ENCODE measurements at regions not wholly inside any gene's neighbourhood (a gene's known extent, or its start where the extent isn't known, plus 50 kb on each side); places are given as distances from the start of the nearest gene placed in this dataset.

DNA sequence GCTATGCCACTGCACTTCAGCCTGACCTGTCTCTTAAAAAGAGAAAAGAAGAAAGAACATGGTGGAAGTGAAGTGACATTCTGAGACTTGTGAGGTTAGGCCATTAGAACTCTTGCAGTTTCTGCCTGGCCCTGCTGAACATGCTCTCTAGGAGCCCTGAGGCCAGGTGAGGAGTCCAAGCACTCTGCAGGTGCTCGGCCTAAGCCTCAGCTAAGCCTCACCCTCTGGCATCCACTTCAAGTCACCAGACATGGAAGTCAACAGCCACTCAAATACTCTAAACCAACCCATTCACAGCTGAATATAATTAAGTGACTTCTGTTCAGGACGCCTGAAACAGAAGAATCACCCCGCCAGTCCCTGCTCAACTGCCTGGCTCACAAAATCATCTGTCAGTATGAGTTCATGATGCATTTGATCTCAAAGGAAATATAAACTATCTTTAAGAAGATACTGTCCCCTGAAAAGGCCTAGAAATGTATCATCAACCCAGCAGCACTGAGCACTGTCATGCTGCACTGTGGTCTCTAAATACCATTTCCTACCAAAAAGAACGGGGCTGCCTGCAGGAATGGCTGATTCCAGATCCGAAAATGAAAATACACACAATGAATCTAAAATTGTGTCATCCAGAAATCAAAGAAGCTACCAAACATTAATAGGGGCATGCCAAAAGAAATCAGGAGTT, 118.8 kb downstream of the PSMG1 start:
- no peak overlapping the region for H3K27ac ChIP-seq (ENCODE audit: low read depth, low read length)
- peaks cover 6% of the 10 kb centered on the region; the same call in 1 of the 2 replicates for H3K9me3 ChIP-seq (ENCODE audit: control insufficient read depth, insufficient read depth, low read depth, low read length)
- no peak overlapping the region for H3K4me3 ChIP-seq (ENCODE audit: low read depth, low read length)
- no peak overlapping the region for H3K9ac ChIP-seq (ENCODE audit: low read length)
- no peaks in the 10 kb centered on the region for H3K36me3 ChIP-seq (ENCODE audit: control insufficient read depth, insufficient read depth, low read length)
- H3K4me1 ChIP-seq (ENCODE audit: control insufficient read depth, insufficient read depth, low read length), result no peaks in the 10 kb centered on the region
- no peaks in the 10 kb centered on the region for H3K27me3 ChIP-seq (ENCODE audit: control insufficient read depth, insufficient read depth, low read length)

- no peak overlapping the region for H3K9ac ChIP-seq (ENCODE audit: low read length)
- H3K4me3 ChIP-seq (ENCODE audit: low read depth, low read length), result no peak overlapping the region
- no peak overlapping the region for H3K27ac ChIP-seq (ENCODE audit: low read depth, low read length)
- H3K4me1 ChIP-seq (ENCODE audit: control insufficient read depth, insufficient read depth, low read length), result no peaks in the 10 kb centered on the region
- peaks cover 6% of the 10 kb centered on the region; the same call in 1 of the 2 replicates for H3K9me3 ChIP-seq (ENCODE audit: control insufficient read depth, insufficient read depth, low read depth, low read length)
- H3K36me3 ChIP-seq (ENCODE audit: control insufficient read depth, insufficient read depth, low read length), result no peaks in the 10 kb centered on the region
- H3K27me3 ChIP-seq (ENCODE audit: control insufficient read depth, insufficient read depth, low read length), result no peaks in the 10 kb centered on the region
Observed at GRCh38 chr21:39063517-39063916, 119.7 kb downstream of the PSMG1 start.

GRCh38 chr21:39062196-39062595, 121.1 kb downstream of the PSMG1 start:
- H3K4me3 ChIP-seq (ENCODE audit: low read depth, low read length), result no peak overlapping the region

GRCh38 chr21:39061766-39062165, 121.5 kb downstream of the PSMG1 start:
- Histone ChIP-seq H3K27me3 (ENCODE audit: control insufficient read depth, insufficient read depth, low read length) (no peaks in the 10 kb centered on the region), H3K27ac (ENCODE audit: low read depth, low read length) (no peak overlapping the region)

More at GRCh38 chr21:39062196-39062595, 121.1 kb downstream of the PSMG1 start:
- no peak overlapping the region for H3K9ac ChIP-seq (ENCODE audit: low read length)
- no peaks in the 10 kb centered on the region for H3K27me3 ChIP-seq (ENCODE audit: control insufficient read depth, insufficient read depth, low read length)
- H3K4me1 ChIP-seq (ENCODE audit: control insufficient read depth, insufficient read depth, low read length), result peaks cover under 1% of the 10 kb centered on the region
- no peaks in the 10 kb centered on the region for H3K36me3 ChIP-seq (ENCODE audit: control insufficient read depth, insufficient read depth, low read length)
- H3K9me3 ChIP-seq (ENCODE audit: control insufficient read depth, insufficient read depth, low read depth, low read length), result peaks cover 6% of the 10 kb centered on the region; the same call in 1 of the 2 replicates
- H3K27ac ChIP-seq (ENCODE audit: low read depth, low read length), result no peak overlapping the region

DNA sequence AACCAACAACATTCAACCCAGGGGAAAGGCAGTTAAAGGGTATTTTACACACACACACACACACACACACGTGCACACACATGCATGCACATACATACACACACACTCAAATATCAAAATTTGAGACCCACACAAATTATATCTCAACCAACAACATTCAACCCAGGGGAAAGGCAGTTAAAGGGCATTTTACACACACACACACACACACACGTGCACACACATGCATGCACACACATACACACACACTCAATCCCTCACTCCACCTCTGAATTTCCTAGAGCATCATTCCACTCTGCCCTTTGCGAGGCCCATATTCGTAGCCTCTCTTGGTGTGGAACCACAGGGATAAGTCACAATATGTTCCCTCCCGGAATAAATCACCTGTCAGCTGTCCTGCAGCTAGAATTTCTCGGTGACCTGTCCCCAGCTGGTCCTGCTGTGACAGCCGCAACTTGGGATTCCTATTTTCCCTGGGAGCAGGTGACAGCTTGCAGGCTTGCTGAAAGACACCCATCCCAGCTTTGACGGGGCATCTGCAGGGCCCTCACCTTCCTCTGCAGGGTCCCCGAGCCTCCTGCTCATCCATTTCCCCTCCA, 122.7 kb downstream of the PSMG1 start:
- H3K4me3 ChIP-seq (ENCODE audit: low read depth, low read length), result no peak overlapping the region
- no peaks in the 10 kb centered on the region for H3K27me3 ChIP-seq (ENCODE audit: control insufficient read depth, insufficient read depth, low read length)
- peaks cover 5% of the 10 kb centered on the region for H3K4me1 ChIP-seq (ENCODE audit: control insufficient read depth, insufficient read depth, low read length)
- H3K9ac ChIP-seq (ENCODE audit: low read length), result no peak overlapping the region
- H3K27ac ChIP-seq (ENCODE audit: low read depth, low read length), result no peak overlapping the region
- peaks cover 6% of the 10 kb centered on the region; the same call in 1 of the 2 replicates for H3K9me3 ChIP-seq (ENCODE audit: control insufficient read depth, insufficient read depth, low read depth, low read length)
- no peaks in the 10 kb centered on the region for H3K36me3 ChIP-seq (ENCODE audit: control insufficient read depth, insufficient read depth, low read length)

More at GRCh38 chr21:39061766-39062165, 121.5 kb downstream of the PSMG1 start:
- Histone ChIP-seq H3K36me3 (ENCODE audit: control insufficient read depth, insufficient read depth, low read length) (no peaks in the 10 kb centered on the region), H3K9me3 (ENCODE audit: control insufficient read depth, insufficient read depth, low read depth, low read length) (peaks cover 6% of the 10 kb centered on the region; the same call in 1 of the 2 replicates), H3K4me3 (ENCODE audit: low read depth, low read length) (no peak overlapping the region), H3K9ac (ENCODE audit: low read length) (no peak overlapping the region), H3K4me1 (ENCODE audit: control insufficient read depth, insufficient read depth, low read length) (peaks cover 5% of the 10 kb centered on the region)

DNA sequence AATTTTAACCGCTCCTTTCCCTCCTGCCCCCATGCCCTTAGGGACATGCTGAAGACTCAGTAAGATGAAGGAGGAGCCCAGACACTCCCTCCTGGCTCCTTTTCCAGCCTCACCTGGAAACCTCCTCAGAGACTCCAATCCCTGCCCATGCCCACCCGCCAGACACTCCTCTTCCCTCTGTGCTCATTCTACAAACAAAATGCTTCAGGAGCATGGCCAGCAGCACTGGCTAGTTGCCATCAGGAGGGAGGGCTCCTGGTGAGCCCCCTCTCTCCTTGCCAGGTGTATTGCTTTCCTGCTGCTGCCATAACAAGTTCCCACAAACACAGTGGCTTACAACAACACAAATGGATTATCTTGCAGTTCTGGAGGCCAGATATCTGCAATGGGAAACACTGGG, 126.1 kb downstream of the PSMG1 start:
- Histone ChIP-seq H3K9ac (ENCODE audit: low read length) (no peak overlapping the region), H3K4me1 (ENCODE audit: control insufficient read depth, insufficient read depth, low read length) (peaks cover 5% of the 10 kb centered on the region), H3K36me3 (ENCODE audit: control insufficient read depth, insufficient read depth, low read length) (no peaks in the 10 kb centered on the region), H3K9me3 (ENCODE audit: control insufficient read depth, insufficient read depth, low read depth, low read length) (no peaks in the 10 kb centered on the region), H3K27me3 (ENCODE audit: control insufficient read depth, insufficient read depth, low read length) (no peaks in the 10 kb centered on the region), H3K4me3 (ENCODE audit: low read depth, low read length) (no peak overlapping the region), H3K27ac (ENCODE audit: low read depth, low read length) (no peak overlapping the region)

DNA sequence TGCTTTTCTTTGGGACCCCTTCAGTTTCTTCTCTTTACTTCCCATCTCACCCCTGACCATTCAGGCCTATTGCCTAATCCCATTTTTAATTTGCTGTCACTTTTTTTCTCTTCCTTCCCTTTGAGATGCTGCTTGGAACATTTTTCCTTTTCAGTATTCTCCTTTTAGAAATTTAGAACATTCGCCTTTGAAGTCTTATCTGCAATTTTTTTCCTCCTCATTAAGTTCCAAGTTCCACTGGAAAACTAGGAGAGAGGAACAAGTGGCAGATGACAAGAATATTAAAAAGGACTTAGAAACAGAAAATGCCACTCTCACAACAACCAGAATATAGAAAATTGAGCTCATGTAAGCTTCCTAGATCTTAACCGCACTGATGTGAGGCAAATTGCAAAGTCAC, 126.6 kb downstream of the PSMG1 start:
- no peak overlapping the region for H3K9ac ChIP-seq (ENCODE audit: low read length)
- H3K9me3 ChIP-seq (ENCODE audit: control insufficient read depth, insufficient read depth, low read depth, low read length), result no peaks in the 10 kb centered on the region
- H3K36me3 ChIP-seq (ENCODE audit: control insufficient read depth, insufficient read depth, low read length), result no peaks in the 10 kb centered on the region
- H3K4me1 ChIP-seq (ENCODE audit: control insufficient read depth, insufficient read depth, low read length), result peaks cover 5% of the 10 kb centered on the region
- no peaks in the 10 kb centered on the region for H3K27me3 ChIP-seq (ENCODE audit: control insufficient read depth, insufficient read depth, low read length)
- H3K4me3 ChIP-seq (ENCODE audit: low read depth, low read length), result no peak overlapping the region
- H3K27ac ChIP-seq (ENCODE audit: low read depth, low read length), result no peak overlapping the region

DNA sequence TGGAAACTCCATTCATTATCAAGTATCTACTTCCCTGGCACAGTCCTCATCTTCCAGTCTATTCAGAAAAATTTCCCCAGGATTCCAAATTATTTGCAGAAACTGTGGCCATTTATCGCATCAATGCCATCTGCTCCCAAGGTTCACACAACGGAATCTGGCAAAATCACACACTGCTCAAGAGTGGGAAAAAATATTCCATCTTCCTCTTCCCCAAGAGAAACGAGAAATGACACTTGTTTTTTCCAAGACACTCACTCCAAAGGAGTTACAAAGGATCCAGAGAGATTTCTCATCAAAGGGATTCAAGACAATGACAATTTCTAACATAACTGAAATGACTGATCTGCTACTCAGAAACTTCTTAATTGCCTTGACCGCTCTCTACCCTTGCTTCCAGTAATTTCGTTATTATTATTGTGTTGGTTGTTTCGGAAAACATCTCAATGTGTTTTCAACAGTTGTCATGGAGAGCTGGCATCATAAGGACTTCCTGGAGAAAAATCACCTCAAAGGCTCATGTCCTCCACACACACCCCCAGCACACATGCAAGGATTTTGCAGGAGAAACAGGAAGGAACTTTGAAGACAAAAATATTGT, 128.0 kb downstream of the PSMG1 start:
- peaks cover 5% of the 10 kb centered on the region for H3K4me1 ChIP-seq (ENCODE audit: control insufficient read depth, insufficient read depth, low read length)
- H3K9me3 ChIP-seq (ENCODE audit: control insufficient read depth, insufficient read depth, low read depth, low read length), result no peaks in the 10 kb centered on the region
- no peak overlapping the region for H3K4me3 ChIP-seq (ENCODE audit: low read depth, low read length)
- H3K36me3 ChIP-seq (ENCODE audit: control insufficient read depth, insufficient read depth, low read length), result no peaks in the 10 kb centered on the region
- no peaks in the 10 kb centered on the region for H3K27me3 ChIP-seq (ENCODE audit: control insufficient read depth, insufficient read depth, low read length)
- H3K9ac ChIP-seq (ENCODE audit: low read length), result no peak overlapping the region
- no peak overlapping the region for H3K27ac ChIP-seq (ENCODE audit: low read depth, low read length)

GRCh38 chr21:39054066-39054465, 129.2 kb downstream of the PSMG1 start:
- H3K4me1 ChIP-seq (ENCODE audit: control insufficient read depth, insufficient read depth, low read length), result peaks cover 5% of the 10 kb centered on the region
- no peaks in the 10 kb centered on the region for H3K27me3 ChIP-seq (ENCODE audit: control insufficient read depth, insufficient read depth, low read length)
- H3K9ac ChIP-seq (ENCODE audit: low read length), result no peak overlapping the region

DNA sequence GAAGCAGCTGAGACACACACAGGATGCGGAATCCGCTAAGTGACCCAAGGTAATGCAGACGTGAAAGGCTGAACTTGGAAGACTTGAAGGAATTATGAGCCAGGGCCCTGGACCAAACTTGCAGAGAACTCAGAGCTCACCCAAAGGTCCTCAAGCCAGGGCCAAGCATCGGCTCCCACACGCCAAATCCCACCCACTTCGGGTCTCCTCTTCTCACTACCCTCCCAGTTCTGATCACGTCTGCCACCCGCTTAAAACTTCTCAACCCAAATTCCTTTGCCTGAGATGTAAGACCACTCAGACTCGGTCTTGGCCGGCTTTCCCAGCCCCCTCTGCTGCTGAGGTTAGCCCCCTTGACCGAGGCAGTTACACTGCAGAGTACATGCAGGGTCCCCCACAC, 130.1 kb downstream of the PSMG1 start:
- H3K4me1 ChIP-seq (ENCODE audit: control insufficient read depth, insufficient read depth, low read length), result peaks cover 9% of the 10 kb centered on the region
- H3K4me3 ChIP-seq (ENCODE audit: low read depth, low read length), result no peak overlapping the region
- no peaks in the 10 kb centered on the region for H3K36me3 ChIP-seq (ENCODE audit: control insufficient read depth, insufficient read depth, low read length)
- no peak overlapping the region for H3K9ac ChIP-seq (ENCODE audit: low read length)
- no peaks in the 10 kb centered on the region for H3K27me3 ChIP-seq (ENCODE audit: control insufficient read depth, insufficient read depth, low read length)
- H3K9me3 ChIP-seq (ENCODE audit: control insufficient read depth, insufficient read depth, low read depth, low read length), result no peaks in the 10 kb centered on the region
- H3K27ac ChIP-seq (ENCODE audit: low read depth, low read length), result no peak overlapping the region

More at GRCh38 chr21:39054066-39054465, 129.2 kb downstream of the PSMG1 start:
- Histone ChIP-seq H3K36me3 (ENCODE audit: control insufficient read depth, insufficient read depth, low read length) (no peaks in the 10 kb centered on the region), H3K9me3 (ENCODE audit: control insufficient read depth, insufficient read depth, low read depth, low read length) (no peaks in the 10 kb centered on the region), H3K4me3 (ENCODE audit: low read depth, low read length) (no peak overlapping the region), H3K27ac (ENCODE audit: low read depth, low read length) (no peak overlapping the region)

DNA sequence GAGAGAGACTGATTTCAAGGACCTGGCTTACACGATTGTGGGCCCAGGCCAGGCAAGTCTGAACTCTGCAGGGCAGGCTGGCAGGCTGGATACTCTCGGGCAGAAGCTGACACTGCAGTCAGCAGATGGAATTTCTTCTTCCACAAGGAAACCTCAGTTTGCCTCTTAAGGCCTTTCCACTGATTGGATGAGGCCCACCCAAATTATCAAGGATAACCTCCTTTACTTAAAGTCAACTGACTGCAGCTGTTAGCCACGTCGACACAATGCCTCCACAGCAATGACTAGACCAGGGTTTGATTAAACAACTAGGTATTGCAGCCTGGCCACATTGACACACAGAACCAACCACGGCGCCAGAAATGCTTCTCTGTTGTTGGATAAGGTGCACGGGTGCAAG, 130.5 kb downstream of the PSMG1 start:
- Histone ChIP-seq H3K27me3 (ENCODE audit: control insufficient read depth, insufficient read depth, low read length) (no peaks in the 10 kb centered on the region), H3K9ac (ENCODE audit: low read length) (no peak overlapping the region), H3K9me3 (ENCODE audit: control insufficient read depth, insufficient read depth, low read depth, low read length) (no peaks in the 10 kb centered on the region), H3K4me3 (ENCODE audit: low read depth, low read length) (no peak overlapping the region), H3K27ac (ENCODE audit: low read depth, low read length) (no peak overlapping the region), H3K36me3 (ENCODE audit: control insufficient read depth, insufficient read depth, low read length) (no peaks in the 10 kb centered on the region), H3K4me1 (ENCODE audit: control insufficient read depth, insufficient read depth, low read length) (peaks cover 9% of the 10 kb centered on the region)
